Activated T-cell treated with anti-CD3 and anti-CD28 coated beads for 48 hours (primary cell): ENCODE measurements at regions not wholly inside any gene's neighbourhood (a gene's known extent, or its start where the extent isn't known, plus 50 kb on each side); places are given as distances from the start of the nearest gene placed in this dataset.

Experiments
- DNase-seq: peaks from one replicate; pipeline ENCODE4 v3.0.0-alpha.2; 2020; ENCODE audit warnings: low read depth

DNA sequence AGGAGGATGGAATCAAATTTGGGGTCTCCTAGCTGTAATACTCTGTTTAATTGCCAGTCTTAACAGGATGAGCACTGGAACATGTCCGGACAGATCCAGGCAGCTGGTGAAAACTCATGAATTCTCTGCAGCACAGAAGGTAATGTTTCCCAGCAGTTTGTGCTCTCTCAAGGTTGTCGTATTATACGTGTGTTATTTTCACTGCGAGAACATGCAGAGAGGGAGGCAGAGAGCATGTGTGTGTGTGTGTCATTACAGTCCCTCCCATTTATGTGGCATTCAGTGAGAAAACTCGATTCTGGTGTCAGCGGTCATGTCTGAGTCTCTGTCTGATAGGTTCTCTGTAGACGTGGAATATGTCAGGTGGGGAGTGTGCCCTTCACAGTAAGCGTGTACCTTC lies 150.2 kb upstream of the POU3F3 start:
- DNase-seq, result no peak

DNA sequence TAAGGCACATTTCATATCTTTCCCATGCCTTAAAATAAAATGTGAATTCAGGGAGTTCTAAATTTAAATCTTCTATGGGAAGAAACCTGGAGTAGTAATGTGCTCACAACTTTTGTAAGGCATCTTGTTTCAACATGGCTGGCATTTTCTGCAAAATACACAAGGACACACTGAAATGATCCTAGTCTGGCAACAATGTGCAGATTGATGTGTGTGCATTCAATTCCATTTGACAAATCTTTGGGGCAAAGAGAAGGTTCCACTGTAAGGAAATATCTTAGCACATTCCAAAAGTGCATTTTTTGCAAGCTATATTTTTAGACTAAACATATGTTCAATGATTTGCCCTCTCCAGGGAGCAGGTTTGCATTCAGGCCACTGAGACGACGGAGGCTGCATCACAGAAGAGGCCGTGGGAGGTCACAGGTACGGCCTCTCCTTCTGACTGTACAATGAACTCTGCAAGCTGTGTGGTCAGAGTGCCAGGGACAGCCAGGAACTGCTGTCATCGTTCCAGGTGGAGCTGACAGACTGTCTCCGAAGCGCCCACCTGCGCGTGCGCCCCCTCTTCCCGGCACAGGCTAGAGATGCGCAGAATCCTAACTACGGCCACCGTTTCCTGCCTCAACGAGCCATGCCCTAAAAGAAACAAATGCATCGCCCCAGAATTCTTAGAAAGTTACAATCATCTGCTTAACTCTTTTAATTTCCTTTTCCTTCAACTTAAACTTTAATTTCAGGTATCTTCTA lies 149.2 kb upstream of the POU3F3 start:
- no peak for DNase-seq

DNA sequence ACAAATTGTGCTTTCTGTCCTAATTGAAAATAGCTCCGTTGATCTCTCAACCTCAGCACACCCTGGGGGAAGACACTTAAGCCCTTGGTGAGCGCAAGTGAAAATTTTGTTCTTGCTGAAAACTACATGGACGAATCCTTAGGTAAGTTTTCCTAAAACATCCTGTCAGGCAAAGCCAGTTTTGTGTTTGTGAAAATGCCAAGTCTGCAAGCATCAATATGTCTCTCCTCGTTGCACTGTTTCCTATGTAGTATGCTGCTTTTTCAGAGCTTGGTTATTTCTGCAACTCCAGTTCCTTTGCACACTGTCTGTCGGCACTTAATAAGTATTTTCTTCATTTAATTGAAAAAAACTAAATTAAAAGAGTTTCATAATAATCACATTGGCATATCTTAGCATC lies 146.9 kb upstream of the POU3F3 start:
- DNase-seq, result no peak

DNA sequence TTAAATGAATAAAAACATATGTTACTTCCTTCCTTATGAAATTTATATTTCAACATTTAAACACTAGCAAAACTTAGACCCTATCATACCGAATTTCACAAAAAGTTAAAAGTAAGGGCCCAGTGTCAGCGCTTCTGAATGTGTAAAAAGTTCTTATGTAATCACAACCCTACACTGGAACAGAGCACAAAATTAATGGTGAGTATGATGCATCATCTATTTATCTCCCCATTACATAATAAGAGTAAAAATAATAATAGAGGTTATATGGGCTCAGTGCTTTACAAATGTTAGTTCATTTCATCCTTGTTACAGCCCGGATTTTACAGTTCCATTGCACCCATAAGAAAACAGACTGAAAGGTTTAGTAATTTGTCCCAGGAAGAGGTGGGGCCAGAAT lies 144.9 kb upstream of the POU3F3 start:
- DNase-seq, result no peak

DNA sequence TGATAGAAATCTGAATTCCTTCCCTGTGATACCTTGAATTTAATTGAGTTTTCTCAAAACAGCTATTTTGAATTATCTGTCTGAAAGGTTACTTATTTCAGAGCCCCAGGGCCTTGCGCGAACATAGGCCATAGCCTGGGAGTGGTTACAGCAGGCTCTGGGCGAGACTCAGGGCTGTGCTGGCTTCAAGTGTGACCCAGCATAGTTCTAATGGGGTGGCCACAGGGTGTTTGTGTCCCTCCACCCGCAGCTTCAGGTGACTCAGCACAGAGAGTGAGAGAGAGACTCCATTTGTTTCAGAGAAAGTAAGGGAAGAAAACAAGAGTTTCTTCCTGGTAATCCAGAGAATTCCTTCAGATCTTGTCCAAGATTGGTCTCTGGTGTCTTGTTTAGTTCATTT lies 137.9 kb upstream of the POU3F3 start:
- no peak for DNase-seq

DNA sequence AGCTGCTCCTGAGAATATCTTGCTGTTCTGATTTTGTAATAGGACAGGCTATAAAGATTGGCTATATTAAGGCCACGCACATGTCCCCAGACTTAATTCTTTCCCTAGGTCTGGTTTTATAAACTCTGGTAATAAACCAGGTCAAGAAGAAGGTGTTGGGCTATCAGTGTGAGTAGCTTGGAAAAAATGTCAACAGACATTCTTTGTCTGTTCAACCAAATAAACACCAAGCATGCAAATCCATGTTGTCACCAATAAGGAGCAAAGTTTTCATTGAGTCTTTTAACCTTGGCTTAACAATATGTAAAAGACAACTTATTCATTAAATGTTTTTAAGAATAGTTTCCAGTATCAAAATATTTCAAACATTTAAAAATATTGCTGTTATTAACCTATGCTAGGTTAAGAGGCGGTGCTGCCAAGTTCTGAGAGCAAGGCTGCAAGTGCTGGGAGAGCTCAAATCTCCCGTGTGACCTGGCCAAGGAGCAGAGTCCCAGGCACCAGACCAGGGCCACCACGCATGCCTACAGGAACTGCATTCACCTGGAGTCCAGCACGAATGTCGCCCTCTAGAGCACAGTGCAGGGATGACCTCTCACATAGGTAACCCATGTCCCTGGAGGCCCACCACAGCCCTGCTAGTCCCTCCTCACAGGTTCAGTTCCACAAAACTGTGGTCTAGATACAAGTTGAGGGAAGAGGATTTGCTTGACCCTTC lies 120.5 kb upstream of the POU3F3 start:
- DNase-seq, result peak; percentile 17

DNA sequence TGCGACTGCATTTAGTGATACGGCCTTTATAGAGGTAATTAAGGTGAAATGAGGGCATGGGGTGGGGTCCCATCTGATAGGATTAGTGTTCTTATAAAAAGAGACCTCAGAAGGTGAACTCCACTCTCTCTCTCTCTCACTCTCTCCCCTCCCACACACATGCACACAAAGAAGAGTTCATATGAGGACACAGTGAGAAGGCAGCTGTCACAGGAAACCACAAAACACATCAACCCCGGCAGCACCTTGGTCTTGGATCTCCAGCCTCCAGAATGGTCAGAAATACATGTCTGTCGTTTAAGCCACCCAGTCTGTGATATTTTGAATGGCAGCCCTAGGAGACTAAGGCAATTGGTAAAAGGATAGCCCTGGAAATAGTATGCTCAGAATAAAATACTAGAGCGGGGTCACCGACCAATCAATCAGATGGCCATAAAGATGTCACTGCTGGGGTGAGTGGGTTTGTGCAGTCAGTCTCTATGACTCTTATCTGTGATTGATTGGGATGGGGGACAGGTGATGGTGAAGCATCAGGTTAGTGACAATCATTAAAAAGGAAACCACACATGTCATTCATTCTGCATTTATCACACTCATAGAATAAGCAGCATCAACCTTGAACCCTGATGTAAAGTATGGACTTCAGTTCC lies 118.9 kb upstream of the POU3F3 start:
- DNase-seq, result no peak

DNA sequence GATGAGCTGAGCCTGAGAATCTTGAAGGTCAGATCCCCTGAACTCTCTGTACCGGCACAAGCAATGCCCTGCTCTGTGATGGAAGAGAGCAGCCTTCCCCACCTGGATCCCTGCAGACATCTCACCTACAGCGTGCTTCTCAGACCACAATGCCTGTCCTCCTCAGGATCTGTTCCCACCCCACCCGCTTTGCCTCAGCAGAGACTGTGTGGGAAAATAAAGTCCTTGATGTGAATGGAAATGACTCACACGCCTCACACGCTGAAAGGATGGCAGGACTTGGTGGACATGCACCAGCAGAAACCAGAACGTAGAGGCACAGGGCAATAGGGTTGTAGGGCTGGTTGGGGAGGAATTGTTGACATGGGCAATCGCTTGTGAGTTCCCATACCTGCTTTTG lies 117.9 kb upstream of the POU3F3 start:
- no peak for DNase-seq

DNA sequence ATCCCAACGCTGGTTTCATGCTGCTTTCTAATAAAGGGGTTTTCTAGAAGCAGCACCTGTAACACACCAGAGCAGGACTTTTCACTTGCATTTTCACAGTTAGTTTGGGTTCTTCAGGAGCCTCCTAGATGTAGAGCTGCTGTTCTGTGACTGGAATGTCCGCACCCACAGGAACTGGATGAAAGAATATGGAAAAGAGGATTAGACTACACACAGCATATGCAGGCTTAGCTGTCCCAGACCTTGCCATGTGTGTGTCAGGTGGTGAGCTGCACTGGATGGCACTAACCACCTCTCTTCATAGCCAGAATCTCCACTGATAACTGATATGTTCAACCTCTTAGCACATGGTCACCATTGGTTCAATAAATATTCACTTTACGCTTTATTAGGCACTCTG lies 112.1 kb upstream of the POU3F3 start:
- no peak for DNase-seq

DNA sequence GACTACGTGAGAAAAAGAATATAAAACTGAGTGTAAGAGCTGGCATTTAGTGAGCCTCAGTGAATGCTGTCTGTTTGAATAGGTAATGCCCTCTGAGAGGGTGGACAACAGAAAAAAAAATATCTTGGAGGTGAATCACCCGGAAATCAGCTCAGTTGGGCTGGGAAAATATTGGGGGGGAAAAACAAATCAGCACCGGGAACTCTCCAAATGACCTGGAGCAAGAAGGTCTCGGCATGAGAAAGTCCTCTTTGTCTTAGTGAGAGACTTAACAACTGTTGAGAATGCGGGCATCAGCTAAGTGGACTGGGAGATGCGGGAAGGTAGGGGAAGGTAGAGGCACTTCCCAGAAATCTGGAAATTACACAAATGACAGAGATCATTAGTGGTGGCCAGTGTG lies 109.4 kb upstream of the POU3F3 start:
- no peak for DNase-seq

DNA sequence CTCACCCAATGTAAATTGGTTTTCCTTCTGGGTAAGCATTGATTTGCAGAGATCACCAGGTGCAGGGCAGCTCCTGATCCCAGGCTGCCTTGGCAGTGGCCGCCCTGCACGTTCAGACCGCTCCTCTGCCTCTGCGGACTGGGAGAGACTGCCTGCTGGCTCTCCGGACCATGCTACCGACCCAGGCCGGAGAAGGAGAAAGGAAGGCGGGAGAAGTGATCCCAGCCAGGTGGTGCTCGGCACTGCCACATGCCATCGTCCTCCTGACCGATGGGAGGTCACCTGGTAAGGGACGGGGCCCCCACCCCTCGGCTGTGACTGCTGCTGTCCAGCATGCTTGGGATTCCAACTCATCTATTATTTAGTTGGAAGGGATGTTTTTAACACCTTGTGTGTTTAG lies 108.1 kb upstream of the POU3F3 start:
- DNase-seq, result no peak

DNA sequence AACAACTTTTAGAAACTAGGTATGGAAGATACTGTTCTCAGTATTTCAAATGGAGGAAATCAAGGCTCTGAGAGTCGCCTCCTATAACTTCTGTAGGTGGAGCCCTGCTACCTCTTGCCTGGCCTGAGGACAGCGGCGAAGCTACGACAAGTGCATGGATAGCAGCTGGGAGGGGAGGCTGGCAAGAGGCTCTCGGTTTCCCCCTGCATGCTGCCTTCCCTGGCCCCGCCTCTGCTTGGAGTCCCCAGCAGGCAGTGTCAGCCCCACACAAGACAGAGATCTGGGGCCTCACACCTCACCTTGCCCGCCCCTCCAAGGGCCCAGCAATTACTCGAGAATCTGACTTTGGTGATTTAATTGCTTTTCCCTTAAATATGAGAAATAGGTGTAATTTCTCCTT lies 107.6 kb upstream of the POU3F3 start:
- no peak for DNase-seq

DNA sequence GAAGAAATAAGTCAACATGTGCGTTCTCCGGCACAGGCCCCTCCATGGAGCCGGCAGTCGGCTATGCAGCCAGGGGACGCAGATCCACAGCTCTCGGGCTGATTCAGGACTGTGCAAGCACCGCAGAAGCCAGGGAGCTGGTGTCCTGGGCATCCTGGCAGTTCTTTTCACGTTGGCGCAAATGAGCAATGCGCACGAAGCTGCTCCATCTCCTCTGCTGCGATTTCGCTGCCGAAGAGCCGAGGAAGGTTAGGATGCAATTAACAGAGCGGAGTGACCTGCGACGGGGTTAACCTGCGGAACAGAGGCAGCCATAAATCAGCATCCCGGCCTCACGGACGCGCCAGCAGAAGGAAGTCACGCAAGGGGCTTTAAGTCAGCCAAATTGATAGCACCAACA lies 107.1 kb upstream of the POU3F3 start:
- DNase-seq, result no peak

DNA sequence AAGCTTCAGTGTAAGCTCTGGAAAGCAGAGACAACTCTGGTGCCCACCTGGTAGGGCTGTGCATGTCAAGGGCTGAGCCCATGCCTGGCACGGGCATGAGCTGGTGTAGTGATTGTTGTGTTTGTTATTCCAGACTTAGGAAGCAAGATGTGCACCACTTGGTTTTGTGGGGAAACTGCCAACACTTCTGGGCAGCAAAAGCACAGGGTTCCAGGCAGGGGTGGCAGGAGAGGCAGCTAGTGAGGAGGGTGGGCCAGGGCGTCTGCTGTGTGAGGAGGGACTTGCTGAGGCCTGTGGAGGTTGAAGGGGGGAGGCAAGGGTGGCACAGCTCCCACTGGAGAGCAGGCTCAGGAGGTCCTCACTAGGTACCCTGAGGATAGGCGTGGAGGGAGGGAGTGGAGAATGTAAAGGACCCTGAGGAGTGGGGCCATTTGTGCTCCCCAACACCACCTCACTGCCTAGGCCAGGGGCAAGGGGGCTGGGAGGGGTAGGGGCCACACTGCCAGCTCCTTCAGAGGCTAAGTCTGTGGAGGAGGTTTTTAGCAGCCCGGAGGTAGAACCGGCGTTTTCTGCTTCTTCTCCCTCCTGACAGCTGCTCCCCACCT lies 104.0 kb upstream of the POU3F3 start:
- DNase-seq, result no peak

DNA sequence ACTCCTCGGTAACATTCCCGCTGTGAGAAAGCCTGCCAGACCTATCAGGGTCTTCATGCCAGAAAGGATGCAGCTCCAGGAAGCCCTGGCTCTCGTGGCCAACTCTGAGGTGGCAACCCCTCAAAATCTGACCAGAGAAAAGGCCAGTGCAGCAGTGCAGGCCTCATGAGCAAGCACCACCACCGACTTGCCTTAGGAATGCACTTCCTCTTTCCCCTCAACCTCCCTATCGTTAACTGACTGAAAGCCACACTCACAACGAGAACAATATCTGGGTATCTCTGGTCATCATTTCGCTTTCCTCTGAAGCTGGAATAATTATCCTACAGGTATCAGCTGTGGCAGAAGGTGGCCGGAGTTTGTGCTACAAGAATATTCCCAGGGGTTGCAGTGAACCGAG lies 101.4 kb upstream of the POU3F3 start:
- DNase-seq, result no peak

DNA sequence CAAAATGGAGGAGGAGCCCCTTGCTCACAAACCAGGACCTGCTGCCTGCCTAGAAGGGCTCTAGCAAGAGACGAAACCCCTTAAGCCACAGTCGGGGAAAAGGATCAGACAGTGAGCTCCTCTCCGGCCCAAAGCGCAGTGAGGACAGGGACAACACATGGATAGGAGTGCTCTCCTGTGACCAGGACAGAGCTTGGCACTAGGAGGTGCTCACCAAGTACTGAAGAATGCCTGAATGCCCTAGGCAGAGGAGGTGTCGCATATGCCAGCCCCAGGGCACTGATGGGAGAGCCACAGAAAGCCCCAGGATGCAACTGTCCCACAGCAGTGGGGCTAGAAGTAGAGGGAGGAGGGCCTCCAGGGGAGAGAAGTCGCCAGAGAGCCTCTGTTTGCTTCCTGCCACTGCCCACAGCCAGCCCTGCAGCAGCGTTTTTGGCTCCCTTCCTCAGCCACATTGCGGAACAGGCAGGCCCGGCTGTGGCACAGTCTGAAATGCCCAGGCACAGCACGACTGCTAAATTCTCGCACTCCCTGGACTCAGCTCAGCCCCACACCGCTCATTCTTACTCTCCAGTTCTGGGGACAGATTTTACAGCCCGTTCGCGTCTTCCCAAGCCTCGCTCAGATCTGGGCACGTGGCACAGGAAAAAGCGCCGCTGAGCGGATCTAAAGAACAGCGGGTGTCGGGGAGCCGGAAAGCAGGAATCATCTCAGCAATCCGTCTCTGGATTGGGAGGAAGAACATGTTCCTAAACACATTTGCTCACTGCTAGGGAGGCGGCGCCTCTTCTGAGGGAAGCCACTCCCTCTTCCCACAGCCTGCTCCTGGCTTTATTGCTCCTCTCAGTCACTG lies 98.7 kb upstream of the POU3F3 start:
- DNase-seq, result no peak

DNA sequence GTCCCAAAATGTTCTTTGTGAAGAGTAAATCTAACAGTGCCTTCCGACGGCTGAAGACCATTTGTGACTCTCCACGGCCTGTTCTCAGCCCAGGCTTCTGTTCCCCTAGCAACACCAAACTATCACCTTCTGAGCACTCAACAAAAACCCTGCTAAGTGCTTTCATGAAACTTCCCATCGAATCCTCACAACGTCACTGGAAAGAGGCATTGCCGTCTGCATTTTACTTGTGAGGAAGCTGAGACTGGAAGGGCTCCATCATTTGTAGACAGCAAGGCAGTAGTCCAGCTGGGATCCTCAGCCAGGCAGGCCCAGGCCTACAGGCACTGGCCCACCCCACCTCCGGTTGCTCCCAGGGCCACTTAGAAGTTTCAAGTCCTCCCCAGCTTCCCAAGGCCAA lies 97.8 kb upstream of the POU3F3 start:
- DNase-seq, result no peak

DNA sequence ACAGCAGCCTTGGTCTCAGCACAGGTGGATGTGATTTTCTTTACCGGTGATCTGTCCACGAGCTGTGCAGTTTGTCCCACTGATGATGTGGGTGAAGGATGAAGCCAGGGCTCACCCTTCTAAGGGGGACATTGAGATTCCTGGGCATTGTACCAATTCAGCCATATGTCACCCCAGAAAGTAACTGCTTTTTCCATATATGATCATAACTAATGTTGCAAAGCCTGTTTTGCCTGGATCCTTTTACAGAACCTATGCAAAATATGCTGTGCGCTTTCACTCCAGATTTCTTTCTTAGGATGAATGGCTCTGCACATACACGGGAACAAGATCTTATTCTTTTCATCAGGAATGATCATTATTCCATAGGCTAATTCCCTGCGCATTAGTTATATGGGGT lies 96.9 kb upstream of the POU3F3 start:
- DNase-seq, result no peak

DNA sequence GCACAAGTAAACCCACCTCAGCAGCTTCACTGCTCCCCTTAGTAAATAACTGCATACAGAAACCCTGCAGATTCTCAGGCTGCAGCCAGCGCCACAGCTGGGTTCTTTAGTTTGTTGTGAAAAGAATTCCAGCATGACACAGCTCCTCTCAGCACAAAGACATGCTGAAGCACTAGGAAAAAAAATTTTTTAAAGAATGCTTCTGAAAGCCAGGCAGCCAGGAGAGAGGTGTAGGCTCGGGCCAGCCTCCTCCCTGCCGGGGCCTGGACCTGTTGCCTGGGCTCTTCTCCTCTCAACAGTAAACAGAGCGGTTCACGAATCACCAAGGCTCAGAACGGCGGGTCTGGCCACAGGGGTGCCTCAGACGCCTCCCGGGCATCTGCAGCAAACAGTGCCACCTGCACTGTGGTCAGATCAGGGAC lies 95.7 kb upstream of the POU3F3 start:
- no peak for DNase-seq

DNA sequence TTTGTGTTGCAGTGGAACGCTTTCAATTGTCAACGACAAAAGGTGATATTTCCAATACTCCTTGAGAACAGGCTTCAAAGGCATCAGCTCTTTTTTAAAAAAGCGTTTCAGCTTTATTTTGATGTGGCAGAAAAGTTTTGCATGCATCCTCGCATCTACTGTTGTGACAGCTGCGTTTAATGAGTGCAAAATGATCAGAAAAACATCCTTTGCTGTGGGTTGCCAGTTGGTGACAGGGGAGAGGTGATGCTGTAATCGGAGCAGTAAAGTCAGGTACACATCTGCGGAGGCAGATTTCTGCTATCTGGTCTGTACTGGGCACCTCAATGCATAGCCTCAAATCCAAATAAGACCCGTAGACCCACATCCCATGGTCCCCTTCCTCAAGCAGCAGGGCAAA lies 91.9 kb upstream of the POU3F3 start:
- DNase-seq, result no peak

DNA sequence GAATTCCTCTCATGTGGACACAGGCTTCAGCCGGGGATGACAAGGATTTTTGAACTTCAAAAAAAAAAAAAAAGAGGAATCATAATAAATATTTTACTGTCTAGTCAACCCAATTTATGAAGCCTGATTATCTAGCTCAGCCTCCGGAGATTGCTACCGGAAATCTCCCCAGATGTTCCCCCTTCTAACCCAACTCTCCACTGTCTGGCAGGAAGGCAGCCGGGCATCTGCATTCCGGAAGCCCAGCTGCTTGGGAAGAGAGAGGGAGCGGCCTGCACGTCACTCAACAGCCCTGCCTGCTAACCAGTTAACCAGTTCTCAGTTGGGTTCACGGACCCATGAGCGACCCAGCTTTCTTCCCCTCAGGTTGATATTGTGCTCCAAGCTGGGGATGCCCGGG lies 87.2 kb upstream of the POU3F3 start:
- DNase-seq, result no peak

DNA sequence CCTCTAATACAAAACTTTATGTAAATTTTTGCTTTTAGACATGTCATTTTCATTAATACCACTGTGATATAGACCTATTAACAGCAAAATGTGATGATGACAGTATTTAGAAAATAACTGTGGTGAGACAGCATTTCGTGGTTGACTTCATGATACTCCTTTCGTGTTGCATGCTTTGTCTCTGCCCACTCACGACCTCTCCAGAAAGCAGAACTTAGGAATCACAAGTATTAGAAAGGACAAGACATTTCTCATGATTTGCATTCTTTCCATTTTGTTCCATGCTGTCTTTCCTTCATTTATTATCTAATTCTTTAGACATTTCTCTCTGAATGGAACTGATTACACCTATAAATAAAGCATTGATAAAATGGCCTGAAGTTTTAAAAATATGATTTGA lies 85.2 kb upstream of the POU3F3 start:
- no peak for DNase-seq
